Caco-2 (cell line): ENCODE measurements at regions not wholly inside any gene's neighbourhood (a gene's known extent, or its start where the extent isn't known, plus 50 kb on each side); places are given as distances from the start of the nearest gene placed in this dataset.

Experiments used
- BruUV-seq: library from RNA; stranded (reverse); fragments of 400-500 nt; replicated peaks from 2 replicates; lab custom pipeline; 2021; lab: Mats Ljungman, UMichigan
- CTCF ChIA-PET: fragments of 300-600 bp; sonication (Branson Sonifier 250); formaldehyde crosslinking; loops from one replicate; lab custom pipeline; 2022; ENCODE audit warnings: antibody characterized with exemption; lab: Charles Lee
- POLR2A ChIA-PET: fragments of 300-600 bp; sonication (Branson Sonifier 250); formaldehyde crosslinking; loops from one replicate; lab custom pipeline; 2022; ENCODE audit warnings: antibody characterized with exemption; lab: Charles Lee
- DNase-seq, 2 experiments: peaks; one replicate each; pipeline versions ENCODE4 v3.0.0 to v3.0.0-alpha.2; 2020 to 2022
- H3K27me3 ChIP-seq: replicated peaks from 2 replicates; pipeline ENCODE4 v1.6.0; 2011; ENCODE audit warnings: low read length; ENCODE audit not compliant: control insufficient read depth, insufficient read depth
- H3K36me3 ChIP-seq: 2 replicates; pipeline ENCODE4 v1.5.1; 2011; ENCODE audit warnings: low read length; ENCODE audit not compliant: control insufficient read depth, insufficient read depth
- H3K4me1 ChIP-seq: fragments of 250-450 bp; sonication (Bioruptor Pico); 2 replicates; pipeline ENCODE4 v1.5.1; 2020; ENCODE audit warnings: mild to moderate bottlenecking
- H3K4me3 ChIP-seq: 2 replicates; pipeline ENCODE4 v1.5.1; 2011; ENCODE audit warnings: low read depth, mild to moderate bottlenecking, control low read depth, low read length
- H3K9me3 ChIP-seq: fragments of 250-450 bp; sonication (Bioruptor Pico); 2 replicates; pipeline ENCODE4 v1.5.1; 2020; ENCODE audit warnings: mild to moderate bottlenecking, moderate library complexity
- H3K27ac Mint-ChIP-seq: one replicate; pipeline ENCODE4 v1.8.0; 2022; ENCODE audit warnings: mixed read lengths; ENCODE audit not compliant: unreplicated experiment
- H3K27me3 Mint-ChIP-seq: one replicate; pipeline ENCODE4 v1.8.0; 2022; ENCODE audit warnings: mixed read lengths; ENCODE audit not compliant: insufficient read depth, unreplicated experiment
- H3K36me3 Mint-ChIP-seq: one replicate; pipeline ENCODE4 v1.8.0; 2022; ENCODE audit warnings: mild to moderate bottlenecking, mixed read lengths; ENCODE audit not compliant: insufficient read depth, unreplicated experiment
- H3K4me1 Mint-ChIP-seq: one replicate; pipeline ENCODE4 v1.8.0; 2022; ENCODE audit warnings: low read depth, mixed read lengths; ENCODE audit not compliant: unreplicated experiment
- H3K4me3 Mint-ChIP-seq: one replicate; pipeline ENCODE4 v1.8.0; 2022; ENCODE audit warnings: mild to moderate bottlenecking, moderate library complexity, mixed read lengths; ENCODE audit not compliant: unreplicated experiment
- H3K9me3 Mint-ChIP-seq: one replicate; pipeline ENCODE4 v1.8.0; 2022; ENCODE audit warnings: mixed read lengths; ENCODE audit not compliant: unreplicated experiment
- CTCF ChIP-seq, 2 experiments: fragments of 200-600 bp in 1 of 2; IDR thresholded peaks; 1 replicate in 1 of 2; 2 replicates in 1 of 2; pipeline versions ENCODE4 v1.5.1 to v1.8.0; 2011 to 2022; ENCODE audit warnings: antibody characterized with exemption in 1 of 2, control low read depth in 1 of 2, inconsistent platforms in 1 of 2, low read depth in 1 of 2, low read length in 1 of 2, mild to moderate bottlenecking in 1 of 2, moderate library complexity in 1 of 2; ENCODE audit not compliant: insufficient read depth in 1 of 2, severe bottlenecking in 1 of 2, unreplicated experiment in 1 of 2
- intact Hi-C: fragments of 100-400 bp; cut with micrococcal nuclease; formaldehyde crosslinking; loops from one replicate; pipeline ENCODE4 v1.10.0; 2022; ENCODE audit not compliant: unreplicated experiment

GRCh38 chr13:105342281-105342820 is 1193.1 kb downstream of the EFNB2 start:
- TF ChIP-seq CTCF (IDR thresholded peaks at IDR 0.05; ENCODE audit: insufficient read depth in 1 of 2, low read depth in 1 of 2, low read length in 1 of 2, severe bottlenecking in 1 of 2, unreplicated experiment in 1 of 2), result no peak
- Mint-ChIP-seq H3K4me1 (no peaks in the 10 kb centered on the region), H3K9me3 (no peaks in the 10 kb centered on the region), H3K27me3 (peaks cover 3% of the 10 kb centered on the region), H3K36me3 (no peaks in the 10 kb centered on the region), H3K4me3 (no peak overlapping the region), H3K27ac (no peak overlapping the region)
- intact Hi-C loops, result no loop called here
- Histone ChIP-seq H3K9me3 (no peaks in the 10 kb centered on the region), H3K36me3 (no peaks in the 10 kb centered on the region), H3K27me3 (no peaks in the 10 kb centered on the region), H3K4me1 (no peaks in the 10 kb centered on the region), H3K4me3 (no peak overlapping the region)
- CTCF ChIA-PET, result no interaction called here
- no TSS peak for BruUV-seq
- POLR2A ChIA-PET, result no interaction called here
- DNase-seq, result no peak

- CTCF ChIA-PET, result no interaction called here
- no peaks in the 10 kb centered on the region for H3K36me3 Mint-ChIP-seq
- Histone ChIP-seq H3K4me1 (no peaks in the 10 kb centered on the region), H3K36me3 (no peaks in the 10 kb centered on the region), H3K4me3 (no peak overlapping the region), H3K9me3 (no peaks in the 10 kb centered on the region), H3K27me3 (no peaks in the 10 kb centered on the region)
- no peaks in the 10 kb centered on the region for H3K9me3 Mint-ChIP-seq
- H3K27ac Mint-ChIP-seq, result no peak overlapping the region
- DNase-seq, result no peak
- no peak overlapping the region for H3K4me3 Mint-ChIP-seq
- no peaks in the 10 kb centered on the region for H3K4me1 Mint-ChIP-seq
- BruUV-seq, result no TSS peak
- peaks cover 3% of the 10 kb centered on the region for H3K27me3 Mint-ChIP-seq
- intact Hi-C loops, result no loop called here
- TF ChIP-seq CTCF (IDR thresholded peaks at IDR 0.05; ENCODE audit: insufficient read depth in 1 of 2, low read depth in 1 of 2, low read length in 1 of 2, severe bottlenecking in 1 of 2, unreplicated experiment in 1 of 2), result no peak
- POLR2A ChIA-PET, result no interaction called here
Measured at GRCh38 chr13:105341758-105342157, 1193.7 kb downstream of the EFNB2 start.

- no peaks in the 10 kb centered on the region for H3K27me3 ChIP-seq
- H3K9me3 Mint-ChIP-seq, result no peaks in the 10 kb centered on the region
- BruUV-seq, result no TSS peak
- no peaks in the 10 kb centered on the region for H3K4me1 ChIP-seq
- CTCF ChIA-PET, result no interaction called here
- H3K4me1 Mint-ChIP-seq, result no peaks in the 10 kb centered on the region
- TF ChIP-seq CTCF (IDR thresholded peaks at IDR 0.05; ENCODE audit: insufficient read depth in 1 of 2, low read depth in 1 of 2, low read length in 1 of 2, severe bottlenecking in 1 of 2, unreplicated experiment in 1 of 2), result no peak
- POLR2A ChIA-PET, result no interaction called here
- H3K4me3 ChIP-seq, result no peak overlapping the region
- intact Hi-C loops, result no loop called here
- peaks cover 3% of the 10 kb centered on the region for H3K27me3 Mint-ChIP-seq
- H3K4me3 Mint-ChIP-seq, result no peak overlapping the region
- H3K36me3 ChIP-seq, result no peaks in the 10 kb centered on the region
- H3K27ac Mint-ChIP-seq, result no peak overlapping the region
- no peaks in the 10 kb centered on the region for H3K9me3 ChIP-seq
- no peaks in the 10 kb centered on the region for H3K36me3 Mint-ChIP-seq
- no peak for DNase-seq
Measured at GRCh38 chr13:105341256-105341655, 1194.2 kb downstream of the EFNB2 start.
